ENCODE measurements at regions not wholly inside any gene's neighbourhood (a gene's known extent, or its start where the extent isn't known, plus 50 kb on each side); places are given as distances from the start of the nearest gene placed in this dataset.

- H2AFZ ChIP-seq (ENCODE audit: low read length), result no peak overlapping the region
- H3K4me1 ChIP-seq (ENCODE audit: insufficient read depth, low read length), result peaks cover 10% of the 10 kb centered on the region
- no peak overlapping the region for H3K4me2 ChIP-seq (ENCODE audit: insufficient read depth, low read length)
- no peak for TF ChIP-seq CTCF (IDR thresholded peaks at IDR 0.05; ENCODE audit: extremely low read depth, low read depth, low read length)
- no peaks in the 10 kb centered on the region for H3K79me2 ChIP-seq (ENCODE audit: insufficient read depth, low read length)
- H3K4me3 ChIP-seq (ENCODE audit: insufficient read depth, low read length), result no peak overlapping the region
- no peak overlapping the region for H3K27ac ChIP-seq (ENCODE audit: low read depth, low read length)
- H3K36me3 ChIP-seq (ENCODE audit: insufficient read depth, low read length), result no peaks in the 10 kb centered on the region
- no peak for DNase-seq (ENCODE audit: insufficient read length, low spot score, missing footprints)
- no peaks in the 10 kb centered on the region for H3K9me3 ChIP-seq (ENCODE audit: low read depth, low read length)
- no peaks in the 10 kb centered on the region for H4K20me1 ChIP-seq (ENCODE audit: insufficient read depth, low read length)
- H3K27me3 ChIP-seq (ENCODE audit: insufficient read depth, low read length), result no peaks in the 10 kb centered on the region
These were observed 85.0 kb upstream of the CREB1 start for GRCh38 chr2:207444756-207445155.

GRCh38 chr2:207446653-207447052 lies 83.1 kb upstream of the CREB1 start:
- Histone ChIP-seq H4K20me1 (ENCODE audit: insufficient read depth, low read length) (no peaks in the 10 kb centered on the region), H3K27ac (ENCODE audit: low read depth, low read length) (no peak overlapping the region), H3K4me3 (ENCODE audit: insufficient read depth, low read length) (no peak overlapping the region), H3K27me3 (ENCODE audit: insufficient read depth, low read length) (no peaks in the 10 kb centered on the region), H3K79me2 (ENCODE audit: insufficient read depth, low read length) (no peaks in the 10 kb centered on the region), H3K4me2 (ENCODE audit: insufficient read depth, low read length) (no peak overlapping the region), H3K36me3 (ENCODE audit: insufficient read depth, low read length) (no peaks in the 10 kb centered on the region), H3K4me1 (ENCODE audit: insufficient read depth, low read length) (peaks cover 10% of the 10 kb centered on the region), H2AFZ (ENCODE audit: low read length) (no peak overlapping the region), H3K9me3 (ENCODE audit: low read depth, low read length) (no peaks in the 10 kb centered on the region)
- no peak for TF ChIP-seq CTCF (IDR thresholded peaks at IDR 0.05; ENCODE audit: extremely low read depth, low read depth, low read length)
- DNase-seq (ENCODE audit: insufficient read length, low spot score, missing footprints), result no peak

GRCh38 chr2:207448006-207448405 lies 81.8 kb upstream of the CREB1 start:
- TF ChIP-seq CTCF (IDR thresholded peaks at IDR 0.05; ENCODE audit: extremely low read depth, low read depth, low read length), result no peak
- Histone ChIP-seq H4K20me1 (ENCODE audit: insufficient read depth, low read length) (no peaks in the 10 kb centered on the region), H3K4me3 (ENCODE audit: insufficient read depth, low read length) (no peak overlapping the region), H3K4me2 (ENCODE audit: insufficient read depth, low read length) (no peak overlapping the region), H3K9me3 (ENCODE audit: low read depth, low read length) (no peaks in the 10 kb centered on the region), H3K4me1 (ENCODE audit: insufficient read depth, low read length) (peaks cover 10% of the 10 kb centered on the region), H3K36me3 (ENCODE audit: insufficient read depth, low read length) (no peaks in the 10 kb centered on the region), H3K79me2 (ENCODE audit: insufficient read depth, low read length) (no peaks in the 10 kb centered on the region), H3K27me3 (ENCODE audit: insufficient read depth, low read length) (no peaks in the 10 kb centered on the region), H3K27ac (ENCODE audit: low read depth, low read length) (no peak overlapping the region), H2AFZ (ENCODE audit: low read length) (no peak overlapping the region)
- DNase-seq (ENCODE audit: insufficient read length, low spot score, missing footprints), result no peak

GRCh38 chr2:207449642-207450165 lies 80.1 kb upstream of the CREB1 start:
- H3K79me2 ChIP-seq (ENCODE audit: insufficient read depth, low read length), result no peaks in the 10 kb centered on the region
- H3K27ac ChIP-seq (ENCODE audit: low read depth, low read length), result no peak overlapping the region
- H3K36me3 ChIP-seq (ENCODE audit: insufficient read depth, low read length), result no peaks in the 10 kb centered on the region
- no peaks in the 10 kb centered on the region for H3K27me3 ChIP-seq (ENCODE audit: insufficient read depth, low read length)
- H3K9me3 ChIP-seq (ENCODE audit: low read depth, low read length), result no peaks in the 10 kb centered on the region
- no peak for TF ChIP-seq CTCF (IDR thresholded peaks at IDR 0.05; ENCODE audit: extremely low read depth, low read depth, low read length)
- DNase-seq (ENCODE audit: insufficient read length, low spot score, missing footprints), result no peak
- H2AFZ ChIP-seq (ENCODE audit: low read length), result no peak overlapping the region
- no peak overlapping the region for H3K4me3 ChIP-seq (ENCODE audit: insufficient read depth, low read length)
- no peak overlapping the region for H3K4me2 ChIP-seq (ENCODE audit: insufficient read depth, low read length)
- no peaks in the 10 kb centered on the region for H4K20me1 ChIP-seq (ENCODE audit: insufficient read depth, low read length)
- H3K4me1 ChIP-seq (ENCODE audit: insufficient read depth, low read length), result peaks cover 10% of the 10 kb centered on the region

Data from osteoblast (primary cell).